HL-60 (cell line): ENCODE measurements at regions not wholly inside any gene's neighbourhood (a gene's known extent, or its start where the extent isn't known, plus 50 kb on each side); places are given as distances from the start of the nearest gene placed in this dataset.

Experiments used
- DNase-seq, 2 experiments: peaks; one replicate each; pipeline ENCODE4 v3.0.0-alpha.2; 2010 to 2020; ENCODE audit warnings: low read depth in 1 of 2, low spot score in 1 of 2
- H3K27ac ChIP-seq: fragments of 250-450 bp; sonication (Bioruptor Pico); replicated peaks from 2 replicates; pipeline ENCODE4 v1.5.1; 2020; ENCODE audit warnings: mild to moderate bottlenecking, moderate library complexity
- H3K27me3 ChIP-seq: fragments of 250-450 bp; sonication (Bioruptor Pico); 2 replicates; pipeline ENCODE4 v1.5.1; 2021; ENCODE audit warnings: mild to moderate bottlenecking, moderate library complexity; ENCODE audit not compliant: insufficient read depth, poor library complexity, severe bottlenecking
- H3K4me3 ChIP-seq: replicated peaks from 2 replicates; pipeline ENCODE4 v1.5.1; 2011; ENCODE audit warnings: mild to moderate bottlenecking, control low read depth, low read length; ENCODE audit not compliant: insufficient read depth
- CTCF ChIP-seq: IDR thresholded peaks from one replicate; pipeline ENCODE4 v1.5.1; 2011; ENCODE audit warnings: low read length, control low read depth, inconsistent platforms; ENCODE audit not compliant: insufficient read depth
- GABPA ChIP-seq: IDR thresholded peaks from 2 replicates; pipeline ENCODE4 v1.6.1; 2012; ENCODE audit warnings: low read depth
- POLR2AphosphoS5 ChIP-seq: IDR thresholded peaks from 2 replicates; pipeline ENCODE4 v1.6.1; 2012; ENCODE audit warnings: low read depth
- REST ChIP-seq: IDR thresholded peaks from 2 replicates; pipeline ENCODE4 v1.6.1; 2012; ENCODE audit warnings: low read depth; ENCODE audit not compliant: insufficient replicate concordance
- SPI1 ChIP-seq: IDR thresholded peaks from 2 replicates; pipeline ENCODE4 v1.6.1; 2012; ENCODE audit warnings: low read depth, mild to moderate bottlenecking, borderline replicate concordance

DNA sequence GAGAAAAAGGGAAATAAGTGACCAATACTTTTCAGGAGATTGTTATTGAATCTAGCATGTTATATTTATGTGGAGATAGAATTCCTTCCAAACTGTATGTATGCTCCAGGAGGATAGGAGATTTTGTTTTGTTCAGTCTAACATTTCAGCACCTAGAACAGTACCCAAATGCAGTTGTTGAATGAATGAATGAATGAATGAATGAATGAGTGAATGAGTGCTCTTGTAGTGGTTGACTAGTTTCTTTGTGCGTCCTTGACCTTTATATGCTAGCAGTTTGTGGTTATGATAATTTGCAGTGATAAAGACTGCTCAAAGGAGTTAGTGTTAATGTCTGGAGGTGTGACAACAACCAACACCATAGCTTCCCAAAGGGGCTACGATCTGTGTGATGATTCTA lies 663.5 kb upstream of the GOT2 start:
- no peak for DNase-seq
- no peaks in the 10 kb centered on the region for H3K27me3 ChIP-seq
- no peak overlapping the region for H3K4me3 ChIP-seq
- TF ChIP-seq GABPA (no peak), REST (peak; percentile 26)
- H3K27ac ChIP-seq: no peak overlapping the region

- Histone ChIP-seq H3K27ac (no peak overlapping the region), H3K4me3 (no peak overlapping the region), H3K27me3 (no peaks in the 10 kb centered on the region)
- DNase-seq: no peak
- TF ChIP-seq GABPA (no peak), REST (no peak), POLR2AphosphoS5 (no peak), SPI1 (no peak), CTCF (no peak)
Observed at GRCh38 chr16:59394526-59394925, 660.4 kb upstream of the GOT2 start.

GRCh38 chr16:59392911-59393310 lies 658.8 kb upstream of the GOT2 start:
- TF ChIP-seq REST (no peak), CTCF (no peak), POLR2AphosphoS5 (no peak), GABPA (no peak), SPI1 (no peak)
- H3K4me3 ChIP-seq: no peak overlapping the region
- H3K27ac ChIP-seq: no peak overlapping the region
- DNase-seq: no peak
- H3K27me3 ChIP-seq: no peaks in the 10 kb centered on the region
